Bronchial epithelial cell (primary cell): ENCODE measurements at regions not wholly inside any gene's neighbourhood (a gene's known extent, or its start where the extent isn't known, plus 50 kb on each side); places are given as distances from the start of the nearest gene placed in this dataset.

Experiments used
- DNase-seq: peaks from one replicate; pipeline ENCODE4 v3.0.0-alpha.2; 2010; ENCODE audit warnings: low read depth
- FAIRE-seq: peaks from 2 replicates; lab custom pipeline; 2011; peaks lifted over from hg19 to GRCh38; lab: Jason Lieb, UNC
- H3K27me3 ChIP-seq: 2 replicates; pipeline ENCODE4 v1.5.1; 2011; ENCODE audit warnings: low read length; ENCODE audit not compliant: control insufficient read depth, insufficient read depth
- H3K36me3 ChIP-seq: 2 replicates; pipeline ENCODE4 v1.5.1; 2011; ENCODE audit warnings: low read length; ENCODE audit not compliant: control insufficient read depth, insufficient read depth
- H3K4me3 ChIP-seq: 2 replicates; pipeline ENCODE4 v1.5.1; 2011; ENCODE audit warnings: mild to moderate bottlenecking, low read depth, low read length, control low read depth
- TF ChIP-seq, protein P1 (sequence below): IDR thresholded peaks from 2 replicates; pipeline ENCODE4 v1.5.1; 2011; ENCODE audit warnings: mild to moderate bottlenecking, moderate library complexity, low read length, control low read depth, inconsistent platforms; ENCODE audit not compliant: insufficient read depth, severe bottlenecking

GRCh38 chr20:47991875-47992488, 206.7 kb upstream of the SULF2 start:
- Histone ChIP-seq H3K27me3 (peaks cover 2% of the 10 kb centered on the region), H3K36me3 (no peaks in the 10 kb centered on the region), H3K4me3 (no peak overlapping the region)
- FAIRE-seq (no peak), DNase-seq (no peak)
- TF ChIP-seq, protein P1, sequence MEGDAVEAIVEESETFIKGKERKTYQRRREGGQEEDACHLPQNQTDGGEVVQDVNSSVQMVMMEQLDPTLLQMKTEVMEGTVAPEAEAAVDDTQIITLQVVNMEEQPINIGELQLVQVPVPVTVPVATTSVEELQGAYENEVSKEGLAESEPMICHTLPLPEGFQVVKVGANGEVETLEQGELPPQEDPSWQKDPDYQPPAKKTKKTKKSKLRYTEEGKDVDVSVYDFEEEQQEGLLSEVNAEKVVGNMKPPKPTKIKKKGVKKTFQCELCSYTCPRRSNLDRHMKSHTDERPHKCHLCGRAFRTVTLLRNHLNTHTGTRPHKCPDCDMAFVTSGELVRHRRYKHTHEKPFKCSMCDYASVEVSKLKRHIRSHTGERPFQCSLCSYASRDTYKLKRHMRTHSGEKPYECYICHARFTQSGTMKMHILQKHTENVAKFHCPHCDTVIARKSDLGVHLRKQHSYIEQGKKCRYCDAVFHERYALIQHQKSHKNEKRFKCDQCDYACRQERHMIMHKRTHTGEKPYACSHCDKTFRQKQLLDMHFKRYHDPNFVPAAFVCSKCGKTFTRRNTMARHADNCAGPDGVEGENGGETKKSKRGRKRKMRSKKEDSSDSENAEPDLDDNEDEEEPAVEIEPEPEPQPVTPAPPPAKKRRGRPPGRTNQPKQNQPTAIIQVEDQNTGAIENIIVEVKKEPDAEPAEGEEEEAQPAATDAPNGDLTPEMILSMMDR: no peak

DNA sequence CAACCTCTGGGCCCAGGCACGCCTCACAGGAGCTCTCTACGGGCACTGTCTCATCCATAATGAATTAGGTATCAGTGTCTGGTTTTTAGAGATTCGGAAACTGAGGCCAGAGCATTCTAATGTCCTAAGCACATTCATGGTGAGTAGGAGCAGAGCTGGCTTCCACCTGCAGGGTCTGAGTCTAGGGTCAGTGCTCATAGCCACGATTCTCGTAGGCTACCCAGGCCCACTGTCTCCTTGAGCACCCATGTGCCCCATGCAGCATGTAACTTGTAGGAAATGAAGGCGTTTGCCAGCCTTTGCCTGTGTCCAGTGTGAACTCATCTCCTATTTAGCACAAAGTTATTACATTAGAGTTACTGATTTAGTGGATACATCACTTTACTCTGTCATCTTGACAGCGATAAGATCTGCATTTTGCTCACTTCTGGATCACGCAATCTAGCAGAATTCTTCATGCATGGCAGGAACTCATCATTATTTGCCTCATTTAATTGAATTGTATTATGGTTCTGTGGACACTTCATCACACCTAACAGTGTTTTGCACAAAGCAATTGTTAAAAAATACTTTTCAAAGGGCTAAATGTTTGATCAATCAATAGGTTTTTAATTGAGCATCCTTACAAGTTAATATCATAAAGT, 205.3 kb upstream of the SULF2 start:
- H3K27me3 ChIP-seq: peaks cover 2% of the 10 kb centered on the region
- DNase-seq (no peak), FAIRE-seq (no peak)
- no peak overlapping the region for H3K4me3 ChIP-seq
- TF ChIP-seq, protein P1: no peak
- H3K36me3 ChIP-seq: no peaks in the 10 kb centered on the region

- Histone ChIP-seq H3K27me3 (peaks cover 2% of the 10 kb centered on the region), H3K4me3 (no peak overlapping the region), H3K36me3 (no peaks in the 10 kb centered on the region)
- TF ChIP-seq, protein P1: no peak
- DNase-seq (peak; percentile 30), FAIRE-seq (no peak)
Observed at GRCh38 chr20:47989957-47990356, 204.7 kb upstream of the SULF2 start.

- DNase-seq: no peak
- H3K27me3 ChIP-seq: peaks cover 2% of the 10 kb centered on the region
- no peaks in the 10 kb centered on the region for H3K36me3 ChIP-seq
- no peak overlapping the region for H3K4me3 ChIP-seq
- FAIRE-seq: no peak
- TF ChIP-seq, protein P1: no peak
Observed at GRCh38 chr20:47988676-47989075, 203.4 kb upstream of the SULF2 start.

DNA sequence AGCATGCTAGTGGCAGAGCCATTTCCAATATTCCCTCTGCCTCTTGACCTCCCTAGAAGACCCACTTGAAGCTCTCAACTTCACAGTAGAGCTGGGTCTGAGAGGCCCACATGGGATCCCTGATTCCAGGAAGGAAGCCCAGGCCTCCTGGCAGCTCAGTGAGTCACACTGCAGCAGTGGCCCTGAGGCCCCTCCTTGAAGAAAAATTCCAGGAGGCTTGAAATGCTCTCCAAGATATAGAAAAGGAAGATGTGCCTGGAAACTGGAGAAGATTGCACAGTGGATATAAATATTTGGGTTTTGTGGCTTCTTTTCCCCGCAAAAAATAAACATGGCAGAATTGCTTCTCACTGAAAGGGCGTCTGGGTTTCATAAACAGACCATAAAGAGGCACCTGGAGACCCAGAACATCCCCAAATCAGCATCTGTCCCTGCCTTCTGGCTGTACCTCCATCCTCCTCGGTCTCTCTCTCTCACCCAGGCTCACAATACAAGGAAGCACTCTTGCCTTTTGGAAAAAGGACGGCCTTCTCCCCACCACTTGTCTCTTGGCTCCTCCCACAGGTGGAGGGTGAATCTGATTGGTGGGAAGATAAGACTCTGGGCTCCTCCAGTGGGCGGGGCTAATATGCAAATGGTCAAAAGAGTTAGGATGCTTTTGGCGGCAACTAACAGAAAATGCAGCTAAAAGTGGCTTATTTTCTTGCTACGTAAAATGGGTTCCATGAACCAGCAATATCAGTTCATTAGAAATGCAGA, 200.0 kb upstream of the SULF2 start:
- TF ChIP-seq, protein P1: no peak
- no peak overlapping the region for H3K4me3 ChIP-seq
- peaks cover 2% of the 10 kb centered on the region for H3K27me3 ChIP-seq
- no peaks in the 10 kb centered on the region for H3K36me3 ChIP-seq
- FAIRE-seq: no peak
- DNase-seq: peak; percentile 35
